ENCODE measurements at regions not wholly inside any gene's neighbourhood (a gene's known extent, or its start where the extent isn't known, plus 50 kb on each side); places are given as distances from the start of the nearest gene placed in this dataset.

- DNase-seq (ENCODE audit: low spot score): no peak
These were observed 346.6 kb downstream of the FSIP2 start for GRCh38 chr2:186085226-186085625.

- DNase-seq (ENCODE audit: low spot score): no peak
These were observed 354.6 kb downstream of the FSIP2 start for GRCh38 chr2:186093174-186093573.

GRCh38 chr2:186098821-186099220 is 360.2 kb downstream of the FSIP2 start:
- DNase-seq (ENCODE audit: low spot score): peak; percentile 12

GRCh38 chr2:186099826-186100225 is 361.2 kb downstream of the FSIP2 start:
- peak; percentile 97 for DNase-seq (ENCODE audit: low spot score)

- DNase-seq (ENCODE audit: low spot score): no peak
These were observed 362.0 kb downstream of the FSIP2 start for GRCh38 chr2:186100636-186101035.

GRCh38 chr2:186101616-186102015 is 363.0 kb downstream of the FSIP2 start:
- DNase-seq (ENCODE audit: low spot score): peak; percentile 80

- no peak for DNase-seq (ENCODE audit: low spot score)
These were observed 364.7 kb downstream of the FSIP2 start for GRCh38 chr2:186103276-186103675.

GRCh38 chr2:186105016-186105724 is 366.6 kb downstream of the FSIP2 start:
- DNase-seq (ENCODE audit: low spot score): no peak

- DNase-seq (ENCODE audit: low spot score): no peak
These were observed 369.9 kb downstream of the FSIP2 start for GRCh38 chr2:186108470-186108869.

GRCh38 chr2:186113284-186113683 is 372.8 kb upstream of the ZC3H15 start:
- no peak for DNase-seq (ENCODE audit: low spot score)

GRCh38 chr2:186125156-186125555 is 360.9 kb upstream of the ZC3H15 start:
- no peak for DNase-seq (ENCODE audit: low spot score)

- no peak for DNase-seq (ENCODE audit: low spot score)
These were observed 360.4 kb upstream of the ZC3H15 start for GRCh38 chr2:186125625-186126024.

GRCh38 chr2:186126181-186126580 is 359.9 kb upstream of the ZC3H15 start:
- peak; percentile 77 for DNase-seq (ENCODE audit: low spot score)

- DNase-seq (ENCODE audit: low spot score): no peak
These were observed 356.1 kb upstream of the ZC3H15 start for GRCh38 chr2:186129767-186130581.

GRCh38 chr2:186130748-186131641 is 355.1 kb upstream of the ZC3H15 start:
- peak; percentile 3 for DNase-seq (ENCODE audit: low spot score)

- DNase-seq (ENCODE audit: low spot score): no peak
These were observed 350.4 kb upstream of the ZC3H15 start for GRCh38 chr2:186135686-186136085.

GRCh38 chr2:186136860-186137259 is 349.2 kb upstream of the ZC3H15 start:
- no peak for DNase-seq (ENCODE audit: low spot score)

GRCh38 chr2:186138845-186139244 is 347.2 kb upstream of the ZC3H15 start:
- no peak for DNase-seq (ENCODE audit: low spot score)

- DNase-seq (ENCODE audit: low spot score): no peak
These were observed 327.0 kb upstream of the ZC3H15 start for GRCh38 chr2:186159101-186159500.

GRCh38 chr2:186164325-186164724 is 321.7 kb upstream of the ZC3H15 start:
- no peak for DNase-seq (ENCODE audit: low spot score)

GRCh38 chr2:186170693-186171092 is 315.4 kb upstream of the ZC3H15 start:
- no peak for DNase-seq (ENCODE audit: low spot score)

- no peak for DNase-seq (ENCODE audit: low spot score)
These were observed 304.4 kb upstream of the ZC3H15 start for GRCh38 chr2:186181625-186182024.
